H1 (cell line): ENCODE measurements at regions not wholly inside any gene's neighbourhood (a gene's known extent, or its start where the extent isn't known, plus 50 kb on each side); places are given as distances from the start of the nearest gene placed in this dataset.

Experiments used
- CTCF ChIA-PET: fragments of 300-600 bp; sonication (Branson Sonifier 250); formaldehyde crosslinking; loops from one replicate; lab custom pipeline; 2021; ENCODE audit not compliant: partially characterized antibody; lab: Charles Lee
- POLR2A ChIA-PET: fragments of 300-600 bp; sonication (Branson Sonifier 250); formaldehyde crosslinking; loops from one replicate; lab custom pipeline; 2021; ENCODE audit warnings: inconsistent platforms; ENCODE audit not compliant: partially characterized antibody; lab: Charles Lee
- DNase-seq, 2 experiments: peaks; one replicate each; pipeline versions ENCODE4 v3.0.0 to v3.0.0-alpha.2; 2010 to 2022; ENCODE audit warnings: low spot score in 2 of 2, low read depth in 1 of 2, mixed read lengths in 1 of 2
- FAIRE-seq: peaks from 2 replicates; lab custom pipeline; 2011; peaks lifted over from hg19 to GRCh38; lab: Jason Lieb, UNC
- H2AFZ ChIP-seq: 2 replicates; pipeline ENCODE4 v1.8.1; 2012; ENCODE audit warnings: low read length, inconsistent platforms
- H2AK5ac ChIP-seq: 2 replicates; pipeline ENCODE4 v1.6.1; 2013; ENCODE audit warnings: low read depth, low read length
- H2BK120ac ChIP-seq: replicated peaks from 2 replicates; pipeline ENCODE3; 2013; ENCODE audit warnings: low read depth, low read length, inconsistent platforms
- H2BK12ac ChIP-seq: 2 replicates; pipeline ENCODE4 v1.6.1; 2013; ENCODE audit warnings: low read depth, low read length
- H2BK15ac ChIP-seq: 2 replicates; pipeline ENCODE4 v1.6.1; 2013; ENCODE audit warnings: low read length
- H2BK20ac ChIP-seq: 2 replicates; pipeline ENCODE4 v1.6.1; 2013; ENCODE audit warnings: low read length
- H2BK5ac ChIP-seq: 2 replicates; pipeline ENCODE4 v1.6.1; 2013; ENCODE audit warnings: low read depth, low read length
- H3K14ac ChIP-seq: 2 replicates; pipeline ENCODE4 v1.6.1; 2013; ENCODE audit warnings: inconsistent platforms; ENCODE audit not compliant: insufficient read length
- H3K18ac ChIP-seq: 2 replicates; pipeline ENCODE4 v1.6.1; 2013; ENCODE audit warnings: low read length; ENCODE audit errors: extremely low read depth
- H3K23ac ChIP-seq: 2 replicates; pipeline ENCODE4 v1.6.1; 2013; ENCODE audit warnings: inconsistent platforms; ENCODE audit not compliant: insufficient read length
- H3K23me2 ChIP-seq: 2 replicates; pipeline ENCODE4 v1.6.1; 2013; ENCODE audit warnings: low read depth, low read length
- H3K27ac ChIP-seq: 2 replicates; pipeline ENCODE4 v1.6.1; 2011; ENCODE audit warnings: low read depth, low read length, inconsistent platforms
- H3K27me3 ChIP-seq, 4 experiments: replicated peaks in 1 of 4; 1 replicate in 1 of 4; 2 replicates in 3 of 4; pipeline versions ENCODE4 v1.6.1 to v1.8.1; 2011 to 2013; ENCODE audit warnings: low read length in 3 of 4, mild to moderate bottlenecking in 3 of 4, inconsistent platforms in 2 of 4, mixed read lengths in 2 of 4, moderate library complexity in 1 of 4; ENCODE audit not compliant: control insufficient read depth in 3 of 4, insufficient read depth in 3 of 4; ENCODE audit errors: extremely low read depth in 1 of 4
- H3K36me3 ChIP-seq, 4 experiments: 2 replicates each; pipeline versions ENCODE4 v1.6.1 to v1.8.1; 2011 to 2013; ENCODE audit warnings: mild to moderate bottlenecking in 4 of 4, low read length in 3 of 4, moderate library complexity in 2 of 4, control low read depth in 1 of 4, inconsistent platforms in 1 of 4; ENCODE audit not compliant: insufficient read depth in 4 of 4, control insufficient read depth in 2 of 4
- H3K4ac ChIP-seq: replicated peaks from 2 replicates; pipeline ENCODE3; 2013; ENCODE audit warnings: low read length, low read depth, mixed read lengths, inconsistent platforms; ENCODE audit not compliant: insufficient read length
- H3K4me1 ChIP-seq, 4 experiments: replicated peaks in 1 of 4; 1 replicate in 1 of 4; 2 replicates in 3 of 4; pipeline versions ENCODE4 v1.6.1 to v1.8.1; 2011 to 2013; ENCODE audit warnings: low read length in 3 of 4, inconsistent platforms in 2 of 4, mixed read lengths in 1 of 4; ENCODE audit not compliant: insufficient read depth in 4 of 4, control insufficient read depth in 3 of 4
- H3K4me2 ChIP-seq, 2 experiments: 2 replicates each; pipeline versions ENCODE4 v1.6.1 to v1.8.1; 2011 to 2013; ENCODE audit warnings: low read depth in 2 of 2, low read length in 2 of 2, control low read depth in 1 of 2, inconsistent platforms in 1 of 2, mild to moderate bottlenecking in 1 of 2; ENCODE audit not compliant: insufficient read depth in 1 of 2
- H3K4me3 ChIP-seq, 4 experiments: fragments of 200-600, 300-600 bp in 1 of 4; sonication (generic), shearing (Covaris generic), sonication (Bioruptor Twin) in 1 of 4; 2 replicates each; pipeline versions ENCODE4 v1.5.1 to v1.8.1; 2011 to 2016; ENCODE audit warnings: low read length in 4 of 4, low read depth in 3 of 4, control low read depth in 2 of 4, inconsistent platforms in 2 of 4, mild to moderate bottlenecking in 2 of 4, mixed read lengths in 1 of 4, moderate library complexity in 1 of 4; ENCODE audit not compliant: insufficient read depth in 2 of 4; ENCODE audit errors: extremely low read depth in 1 of 4
- H3K56ac ChIP-seq: replicated peaks from 2 replicates; pipeline ENCODE3; 2013; ENCODE audit warnings: low read depth, mild to moderate bottlenecking, mixed read lengths, low read length, inconsistent platforms; ENCODE audit not compliant: insufficient read length
- H3K79me1 ChIP-seq: 2 replicates; pipeline ENCODE4 v1.6.1; 2013; ENCODE audit warnings: low read depth, low read length, control low read depth
- H3K79me2 ChIP-seq, 2 experiments: 2 replicates each; pipeline versions ENCODE4 v1.6.1 to v1.8.1; 2012 to 2013; ENCODE audit warnings: low read length in 2 of 2, mild to moderate bottlenecking in 2 of 2, inconsistent platforms in 1 of 2; ENCODE audit not compliant: insufficient read depth in 2 of 2, control insufficient read depth in 1 of 2
- H3K9ac ChIP-seq, 4 experiments: replicated peaks in 1 of 4; 1 replicate in 1 of 4; 2 replicates in 3 of 4; pipeline versions ENCODE4 v1.6.1 to v1.8.1; 2011 to 2013; ENCODE audit warnings: low read depth in 3 of 4, low read length in 3 of 4, control low read depth in 2 of 4, mild to moderate bottlenecking in 2 of 4, moderate library complexity in 2 of 4, inconsistent platforms in 1 of 4; ENCODE audit errors: extremely low read depth in 1 of 4
- H3K9me3 ChIP-seq, 2 experiments: 2 replicates each; pipeline versions ENCODE4 v1.6.1 to v1.8.1; 2012 to 2013; ENCODE audit warnings: mild to moderate bottlenecking in 2 of 2, moderate library complexity in 2 of 2, control low read depth in 1 of 2, inconsistent platforms in 1 of 2, low read depth in 1 of 2, low read length in 1 of 2, mixed read lengths in 1 of 2; ENCODE audit not compliant: insufficient read depth in 2 of 2
- H4K20me1 ChIP-seq, 2 experiments: replicated peaks in 1 of 2; 2 replicates each; pipeline versions ENCODE3 to v1.8.1; 2011 to 2013; ENCODE audit warnings: inconsistent platforms in 2 of 2, low read length in 2 of 2, mild to moderate bottlenecking in 1 of 2; ENCODE audit not compliant: insufficient read depth in 2 of 2, control insufficient read depth in 1 of 2
- H4K5ac ChIP-seq: 2 replicates; pipeline ENCODE4 v1.6.1; 2013; ENCODE audit warnings: low read length, low read depth, mixed read lengths, inconsistent platforms; ENCODE audit not compliant: insufficient read length
- H4K8ac ChIP-seq: 2 replicates; pipeline ENCODE4 v1.8.0; 2013; ENCODE audit warnings: mild to moderate bottlenecking, moderate library complexity, low read length, inconsistent platforms; ENCODE audit not compliant: insufficient read depth; ENCODE audit errors: extremely low read depth
- H4K91ac ChIP-seq: replicated peaks from 2 replicates; pipeline ENCODE3; 2013; ENCODE audit warnings: low read length, mixed read lengths, inconsistent platforms; ENCODE audit not compliant: insufficient read length
- BCL11A ChIP-seq, 2 experiments: IDR thresholded peaks; one replicate each; pipeline ENCODE4 v1.6.1; 2011; ENCODE audit warnings: low read depth in 2 of 2, low read length in 2 of 2, mild to moderate bottlenecking in 2 of 2
- CBX5 ChIP-seq: fragments of 300-800, 300-1000 bp; sonication (generic); IDR thresholded peaks from 2 replicates; pipeline ENCODE4 v1.7.1; 2016; ENCODE audit warnings: antibody characterized with exemption, low read length, low read depth
- CTBP2 ChIP-seq: IDR thresholded peaks from 2 replicates; pipeline ENCODE4 v1.7.0; 2011; ENCODE audit warnings: borderline replicate concordance, mild to moderate bottlenecking, moderate library complexity, mixed read lengths, low read length; ENCODE audit not compliant: insufficient read depth, insufficient read length
- EGR1 ChIP-seq: IDR thresholded peaks from 2 replicates; pipeline ENCODE4 v1.6.1; 2011; ENCODE audit warnings: low read depth, low read length, borderline replicate concordance
- POLR2A ChIP-seq, 2 experiments: IDR thresholded peaks; 1 replicate in 1 of 2; 2 replicates in 1 of 2; pipeline ENCODE4 v1.6.1; 2011; ENCODE audit warnings: low read depth in 2 of 2, low read length in 2 of 2, mild to moderate bottlenecking in 2 of 2; ENCODE audit errors: control extremely low read depth in 1 of 2
- POLR2AphosphoS5 ChIP-seq: IDR thresholded peaks from 2 replicates; pipeline ENCODE4 v1.6.1; 2011; ENCODE audit warnings: low read depth, low read length
- RAD21 ChIP-seq, 2 experiments: IDR thresholded peaks in 1 of 2; conservative IDR thresholded peaks in 1 of 2; 2 replicates each; pipeline ENCODE4 v1.6.1; 2011; ENCODE audit warnings: low read depth in 2 of 2, low read length in 2 of 2, improper control_type of control experiment in 1 of 2, inconsistent platforms in 1 of 2, mild to moderate bottlenecking in 1 of 2, moderate library complexity in 1 of 2
- RNF2 ChIP-seq: fragments of 200-900, 300-1000 bp; sonication (generic); IDR thresholded peaks from 2 replicates; pipeline ENCODE4 v1.7.1; 2016; ENCODE audit warnings: borderline replicate concordance, low read depth, mild to moderate bottlenecking, antibody characterized with exemption, low read length; ENCODE audit not compliant: poor library complexity, severe bottlenecking; ENCODE audit errors: missing control alignments
- SIN3A ChIP-seq, 2 experiments: IDR thresholded peaks in 1 of 2; conservative IDR thresholded peaks in 1 of 2; 2 replicates each; pipeline ENCODE4 v1.6.1; 2011 to 2012; ENCODE audit warnings: low read length in 2 of 2, improper control_type of control experiment in 1 of 2, low read depth in 1 of 2, mild to moderate bottlenecking in 1 of 2
- SIX5 ChIP-seq: IDR thresholded peaks from 2 replicates; pipeline ENCODE4 v1.6.1; 2011; ENCODE audit warnings: mild to moderate bottlenecking, low read depth, low read length
- SUZ12 ChIP-seq: fragments of 200-600 bp; sonication (generic); IDR thresholded peaks from 2 replicates; pipeline ENCODE4 v1.6.1; 2012; ENCODE audit warnings: mild to moderate bottlenecking, inconsistent platforms, low read length, moderate library complexity, mixed read lengths
- TAF1 ChIP-seq: IDR thresholded peaks from 2 replicates; pipeline ENCODE4 v1.6.1; 2011; ENCODE audit warnings: mild to moderate bottlenecking, low read depth, low read length
- TEAD4 ChIP-seq: IDR thresholded peaks from 2 replicates; pipeline ENCODE4 v1.6.1; 2012; ENCODE audit warnings: low read depth, low read length, inconsistent platforms, mixed read lengths
- TF ChIP-seq, protein P1 (sequence below): IDR thresholded peaks from 2 replicates; pipeline ENCODE4 v1.6.1; 2012; ENCODE audit warnings: inconsistent platforms

DNA sequence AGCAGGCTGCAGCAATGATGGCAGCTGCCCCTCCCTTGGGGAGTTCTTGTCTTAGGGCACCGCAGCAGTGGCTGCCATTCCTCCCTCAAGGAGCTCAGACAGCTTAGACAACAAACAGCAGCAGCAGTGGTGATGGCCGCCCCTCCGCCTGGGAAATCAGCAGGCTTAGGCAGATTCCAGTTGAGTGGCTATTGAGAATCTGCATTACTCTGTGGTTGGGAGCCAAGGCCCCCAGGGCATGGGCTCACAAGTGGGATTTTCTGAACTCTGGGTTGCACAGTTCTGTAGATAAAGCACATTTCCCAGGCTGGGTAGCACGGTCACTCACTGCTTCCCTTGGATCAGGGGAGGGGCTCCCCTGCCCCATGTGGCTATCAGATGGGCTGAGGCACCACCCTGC, 1280.7 kb upstream of the TMPRSS15 start (continued):
- no peak for TF ChIP-seq POLR2AphosphoS5

DNA sequence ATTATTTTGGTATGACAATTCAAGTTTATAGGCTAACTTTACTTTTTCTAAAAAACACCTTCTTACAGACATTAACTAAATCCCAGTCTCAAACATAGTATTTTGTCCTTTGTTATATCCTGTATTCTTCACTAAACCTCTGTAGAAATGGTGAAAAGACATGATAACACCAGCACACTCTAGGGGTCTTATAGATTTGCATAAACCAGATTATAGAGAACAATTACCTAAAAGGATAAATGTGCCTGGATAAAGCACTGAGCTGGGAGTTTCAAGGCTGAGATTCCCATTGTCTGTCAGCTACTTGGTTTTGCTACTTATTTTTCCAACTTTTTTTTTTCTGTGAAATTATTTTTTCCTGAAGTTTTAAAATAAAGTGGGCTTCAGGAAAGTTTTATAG, 1288.6 kb upstream of the TMPRSS15 start:
- H3K36me3 ChIP-seq = no peaks in the 10 kb centered on the region
- H3K23me2 ChIP-seq = no peaks in the 10 kb centered on the region
- no peak overlapping the region for H3K4me3 ChIP-seq
- H3K9ac ChIP-seq = no peak overlapping the region
- no peaks in the 10 kb centered on the region for H3K4me1 ChIP-seq
- H3K9me3 ChIP-seq = peaks cover 0 to 3% of the 10 kb centered on the region in 2 experiments; a peak in 1 of 4 replicates
- H3K79me2 ChIP-seq = no peaks in the 10 kb centered on the region
- no peak overlapping the region for H4K91ac ChIP-seq
- no peaks in the 10 kb centered on the region for H3K79me1 ChIP-seq
- H2BK20ac ChIP-seq = no peak overlapping the region
- H3K18ac ChIP-seq = no peak overlapping the region
- H3K4ac ChIP-seq = no peak overlapping the region
- no peak overlapping the region for H4K8ac ChIP-seq
- no peak overlapping the region for H3K4me2 ChIP-seq
- CTCF ChIA-PET = no interaction called here
- POLR2A ChIA-PET = no interaction called here
- H2BK12ac ChIP-seq = no peak overlapping the region
- no peak overlapping the region for H3K14ac ChIP-seq
- no peaks in the 10 kb centered on the region for H3K27me3 ChIP-seq
- no peak overlapping the region for H3K27ac ChIP-seq
- H2BK5ac ChIP-seq = no peak overlapping the region
- DNase-seq (no peak), FAIRE-seq (no peak)
- H3K56ac ChIP-seq = no peak overlapping the region
- no peak overlapping the region for H4K5ac ChIP-seq
- H2AFZ ChIP-seq = no peak overlapping the region
- H2BK120ac ChIP-seq = no peak overlapping the region
- no peaks in the 10 kb centered on the region for H4K20me1 ChIP-seq
- H3K23ac ChIP-seq = no peak overlapping the region
- H2BK15ac ChIP-seq = no peak overlapping the region
- H2AK5ac ChIP-seq = no peak overlapping the region
- TF ChIP-seq TEAD4 (no peak), POLR2A (IDR thresholded peaks at IDR 0.05; ENCODE audit: control extremely low read depth in 1 of 2, low read depth in 2 of 2, low read length in 2 of 2) (no peak), TAF1 (no peak), RNF2 (no peak), BCL11A (IDR thresholded peaks at IDR 0.05; ENCODE audit: low read depth in 2 of 2, low read length in 2 of 2) (no peak), CBX5 (no peak), RAD21 (IDR thresholded peaks at IDR 0.05 in 1 of 2, conservative IDR thresholded peaks at IDR 0.05 in 1 of 2; ENCODE audit: low read depth in 2 of 2, low read length in 2 of 2) (no peak), SUZ12 (no peak), EGR1 (no peak), CTBP2 (no peak), SIN3A (conservative IDR thresholded peaks at IDR 0.05 in 1 of 2, IDR thresholded peaks at IDR 0.05 in 1 of 2; ENCODE audit: low read depth in 1 of 2, low read length in 2 of 2) (no peak), SIX5 (no peak)
- TF ChIP-seq, protein P1, sequence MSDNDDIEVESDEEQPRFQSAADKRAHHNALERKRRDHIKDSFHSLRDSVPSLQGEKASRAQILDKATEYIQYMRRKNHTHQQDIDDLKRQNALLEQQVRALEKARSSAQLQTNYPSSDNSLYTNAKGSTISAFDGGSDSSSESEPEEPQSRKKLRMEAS = no peak
